ENCODE measurements at regions not wholly inside any gene's neighbourhood (a gene's known extent, or its start where the extent isn't known, plus 50 kb on each side); places are given as distances from the start of the nearest gene placed in this dataset.

- no peak overlapping the region for H3K27ac ChIP-seq (ENCODE audit: low read length)
- ChIA-PET CTCF (no interaction called here), POLR2A (no interaction called here)
- H3K4me3 ChIP-seq (ENCODE audit: low read depth in 2 of 2, low read length in 2 of 2), result no peak overlapping the region
- H3K36me3 ChIP-seq (ENCODE audit: control insufficient read depth, insufficient read depth, low read length), result no peaks in the 10 kb centered on the region
- TF ChIP-seq POLR2AphosphoS5 (IDR thresholded peaks at IDR 0.05; ENCODE audit: low read depth, low read length), result no peak
- TF ChIP-seq SIN3A (IDR thresholded peaks at IDR 0.05; ENCODE audit: borderline replicate concordance, insufficient read depth, low read depth, low read length), result no peak
- TF ChIP-seq TCF7L2 (IDR thresholded peaks at IDR 0.05; ENCODE audit: low read depth, low read length), result no peak
- no peak for TF ChIP-seq CTCF (IDR thresholded peaks at IDR 0.05)
- no peak for TF ChIP-seq REST (IDR thresholded peaks at IDR 0.05; ENCODE audit: insufficient read depth in 1 of 2, low read depth in 2 of 2, low read length in 1 of 2)
- in situ Hi-C loops (cut with HindIII; ENCODE audit: low pct_unique_long_range_greater_than_20kb, low sequenced_read_pairs) (no loop called here), intact Hi-C loops (cut with micrococcal nuclease; ENCODE audit: unreplicated experiment) (no loop called here)
- DNase-seq (ENCODE audit: low read depth, low spot score) (no peak), ATAC-seq (no peak)
- H3K4me1 ChIP-seq (ENCODE audit: control insufficient read depth, insufficient read depth, low read length), result no peaks in the 10 kb centered on the region
- H3K9me3 ChIP-seq (ENCODE audit: control insufficient read depth, insufficient read depth, low read depth, low read length), result no peaks in the 10 kb centered on the region
- H3K27me3 ChIP-seq (ENCODE audit: control insufficient read depth, insufficient read depth, low read length), result no peaks in the 10 kb centered on the region
- no TSS peak for BruUV-seq (replicated peaks)
Observed at GRCh38 chr6:4585682-4586468, 190.3 kb upstream of the CDYL start.

- CTCF ChIA-PET, result no interaction called here
- in situ Hi-C loops (cut with HindIII; ENCODE audit: low pct_unique_long_range_greater_than_20kb, low sequenced_read_pairs) (no loop called here), intact Hi-C loops (cut with micrococcal nuclease; ENCODE audit: unreplicated experiment) (no loop called here)
- ATAC-seq (no peak), DNase-seq (ENCODE audit: low read depth, low spot score) (no peak)
- H3K4me3 ChIP-seq (ENCODE audit: low read depth in 2 of 2, low read length in 2 of 2), result no peak overlapping the region
- H3K9me3 ChIP-seq (ENCODE audit: control insufficient read depth, insufficient read depth, low read depth, low read length), result no peaks in the 10 kb centered on the region
- H3K4me1 ChIP-seq (ENCODE audit: control insufficient read depth, insufficient read depth, low read length), result no peaks in the 10 kb centered on the region
- TF ChIP-seq SIN3A (IDR thresholded peaks at IDR 0.05; ENCODE audit: borderline replicate concordance, insufficient read depth, low read depth, low read length), result no peak
- no peak for TF ChIP-seq CTCF (IDR thresholded peaks at IDR 0.05)
- no peak for TF ChIP-seq TCF7L2 (IDR thresholded peaks at IDR 0.05; ENCODE audit: low read depth, low read length)
- no peak for TF ChIP-seq REST (IDR thresholded peaks at IDR 0.05; ENCODE audit: insufficient read depth in 1 of 2, low read depth in 2 of 2, low read length in 1 of 2)
- TF ChIP-seq POLR2AphosphoS5 (IDR thresholded peaks at IDR 0.05; ENCODE audit: low read depth, low read length), result no peak
- H3K27me3 ChIP-seq (ENCODE audit: control insufficient read depth, insufficient read depth, low read length), result no peaks in the 10 kb centered on the region
- H3K36me3 ChIP-seq (ENCODE audit: control insufficient read depth, insufficient read depth, low read length), result no peaks in the 10 kb centered on the region
- no TSS peak for BruUV-seq (replicated peaks)
- POLR2A ChIA-PET, result no interaction called here
- no peak overlapping the region for H3K27ac ChIP-seq (ENCODE audit: low read length)
Observed at GRCh38 chr6:4584801-4585200, 191.4 kb upstream of the CDYL start.

Measured in Panc1 (cell line).